Peyer's patch (tissue), 4 donors: ENCODE measurements at regions not wholly inside any gene's neighbourhood (a gene's known extent, or its start where the extent isn't known, plus 50 kb on each side); places are given as distances from the start of the nearest gene placed in this dataset.

Experiments
- DNase-seq, 3 donors: peaks; one replicate each; pipeline ENCODE4 v3.0.0-alpha.2; 2017 to 2019
- H3K27ac ChIP-seq, 4 donors: fragments of 200-600 bp; sonication (generic); one replicate each; pipeline ENCODE4 v1.5.1; 2016 to 2019
- H3K27me3 ChIP-seq, 2 donors: fragments of 200-600 bp; sonication (generic); one replicate each; pipeline ENCODE4 v1.5.1; 2019
- H3K36me3 ChIP-seq, 3 donors: fragments of 200-600 bp; sonication (generic); one replicate each; pipeline ENCODE4 v1.5.1; 2016 to 2019
- H3K4me1 ChIP-seq, 4 donors: fragments of 200-600 bp; sonication (generic); one replicate each; pipeline ENCODE4 v1.5.1; 2016 to 2019
- H3K4me3 ChIP-seq, 4 donors: fragments of 200-600 bp; sonication (generic); 1 replicate in 3 of 4; 2 replicates in 1 of 4; pipeline ENCODE4 v1.5.1; 2016 to 2019; ENCODE audit warnings: mild to moderate bottlenecking in 1 of 4
- H3K9me3 ChIP-seq, 4 donors: fragments of 200-600 bp; sonication (generic); one replicate each; pipeline ENCODE4 v1.5.1; 2016 to 2019; ENCODE audit warnings: mild to moderate bottlenecking in 1 of 4
- POLR2A ChIP-seq, 2 donors: fragments of 450-650 bp; IDR thresholded peaks; one replicate each; pipeline ENCODE4 v1.5.1; 2017; ENCODE audit warnings: antibody characterized with exemption in 2 of 2, mild to moderate bottlenecking in 2 of 2, moderate library complexity in 2 of 2
- TF ChIP-seq, protein P1 (sequence below), 6 experiments: fragments of 450-650 bp in 4 of 6; fragments of 200-600 bp in 2 of 6; sonication (generic) in 1 of 6; IDR thresholded peaks; one replicate each; pipeline ENCODE4 v1.5.1; 2017 to 2019; ENCODE audit warnings: antibody characterized with exemption in 6 of 6, mild to moderate bottlenecking in 3 of 6, moderate library complexity in 1 of 6

- no peak for TF ChIP-seq POLR2A (IDR thresholded peaks at IDR 0.05)
- TF ChIP-seq, protein P1, sequence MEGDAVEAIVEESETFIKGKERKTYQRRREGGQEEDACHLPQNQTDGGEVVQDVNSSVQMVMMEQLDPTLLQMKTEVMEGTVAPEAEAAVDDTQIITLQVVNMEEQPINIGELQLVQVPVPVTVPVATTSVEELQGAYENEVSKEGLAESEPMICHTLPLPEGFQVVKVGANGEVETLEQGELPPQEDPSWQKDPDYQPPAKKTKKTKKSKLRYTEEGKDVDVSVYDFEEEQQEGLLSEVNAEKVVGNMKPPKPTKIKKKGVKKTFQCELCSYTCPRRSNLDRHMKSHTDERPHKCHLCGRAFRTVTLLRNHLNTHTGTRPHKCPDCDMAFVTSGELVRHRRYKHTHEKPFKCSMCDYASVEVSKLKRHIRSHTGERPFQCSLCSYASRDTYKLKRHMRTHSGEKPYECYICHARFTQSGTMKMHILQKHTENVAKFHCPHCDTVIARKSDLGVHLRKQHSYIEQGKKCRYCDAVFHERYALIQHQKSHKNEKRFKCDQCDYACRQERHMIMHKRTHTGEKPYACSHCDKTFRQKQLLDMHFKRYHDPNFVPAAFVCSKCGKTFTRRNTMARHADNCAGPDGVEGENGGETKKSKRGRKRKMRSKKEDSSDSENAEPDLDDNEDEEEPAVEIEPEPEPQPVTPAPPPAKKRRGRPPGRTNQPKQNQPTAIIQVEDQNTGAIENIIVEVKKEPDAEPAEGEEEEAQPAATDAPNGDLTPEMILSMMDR (IDR thresholded peaks at IDR 0.05): peak in 1 of 6 experiments; percentile 3
- Histone ChIP-seq H3K36me3 (no peaks in the 10 kb centered on the region), H3K27ac (peak overlapping the region in 3 of 4 donors; percentile 18 to 83 (median 71)), H3K4me1 (peaks cover 3 to 48% (median 7%) of the 10 kb centered on the region in 4 donors), H3K4me3 (peak overlapping the region in 2 of 4 donors; percentile 66 to 88), H3K27me3 (no peaks in the 10 kb centered on the region), H3K9me3 (no peaks in the 10 kb centered on the region)
- DNase-seq: peak in 2 of 3 donors; percentile 59 to 62
These were observed 142.1 kb downstream of the SEC14L1 start for GRCh38 chr17:77282524-77283515.

DNA sequence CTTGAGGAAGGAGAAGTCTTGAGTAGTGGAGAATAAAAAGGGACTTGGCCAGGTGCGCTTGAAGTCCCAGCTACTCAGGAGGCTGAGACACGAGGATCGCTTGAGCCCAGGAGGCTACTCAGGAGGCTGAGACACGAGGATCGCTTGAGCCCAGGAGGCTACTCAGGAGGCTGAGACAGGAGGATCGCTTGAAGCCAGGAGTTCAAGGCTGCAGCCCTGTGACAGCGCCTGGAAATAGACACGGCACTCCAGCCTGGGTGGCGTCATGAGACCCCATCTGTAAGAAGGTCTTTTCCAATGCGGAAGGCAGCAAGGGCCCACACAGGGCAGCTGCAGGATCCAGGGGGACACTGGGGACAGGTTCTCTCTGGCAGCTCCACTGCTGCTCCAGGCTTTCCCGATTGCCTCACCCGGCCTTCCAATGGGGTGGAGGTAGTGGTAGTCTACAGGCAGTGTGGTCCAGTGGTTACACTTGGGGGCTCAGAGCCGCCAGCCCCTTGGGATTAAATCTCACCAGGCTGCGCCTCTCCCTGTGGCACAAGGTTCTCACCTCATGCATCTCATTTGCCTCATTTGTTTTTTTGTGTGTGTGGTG, 143.4 kb downstream of the SEC14L1 start:
- Histone ChIP-seq H3K27ac (no peak overlapping the region), H3K4me3 (no peak overlapping the region), H3K36me3 (no peaks in the 10 kb centered on the region), H3K4me1 (peaks cover 7 to 54% (median 7%) of the 10 kb centered on the region in 4 donors), H3K27me3 (no peaks in the 10 kb centered on the region), H3K9me3 (no peaks in the 10 kb centered on the region)
- no peak for TF ChIP-seq POLR2A (IDR thresholded peaks at IDR 0.05)
- TF ChIP-seq, protein P1 (IDR thresholded peaks at IDR 0.05): no peak
- no peak for DNase-seq

- H3K36me3 ChIP-seq: no peaks in the 10 kb centered on the region
- TF ChIP-seq POLR2A (IDR thresholded peaks at IDR 0.05): peak; percentile 56 to 77
- TF ChIP-seq, protein P1 (IDR thresholded peaks at IDR 0.05): no peak
- DNase-seq: peak in 2 of 3 donors; percentile 84 to 86
- H3K4me1 ChIP-seq: peaks cover 0 to 46% (median 7%) of the 10 kb centered on the region in 4 donors
- peak overlapping the region in 3 of 4 donors; percentile 84 to 95 (median 91) for H3K27ac ChIP-seq
- no peaks in the 10 kb centered on the region for H3K9me3 ChIP-seq
- H3K4me3 ChIP-seq: peak overlapping the region in 2 of 4 donors; percentile 14 to 15
- H3K27me3 ChIP-seq: no peaks in the 10 kb centered on the region
These were observed 145.0 kb downstream of the SEC14L1 start for GRCh38 chr17:77285594-77286390.

DNA sequence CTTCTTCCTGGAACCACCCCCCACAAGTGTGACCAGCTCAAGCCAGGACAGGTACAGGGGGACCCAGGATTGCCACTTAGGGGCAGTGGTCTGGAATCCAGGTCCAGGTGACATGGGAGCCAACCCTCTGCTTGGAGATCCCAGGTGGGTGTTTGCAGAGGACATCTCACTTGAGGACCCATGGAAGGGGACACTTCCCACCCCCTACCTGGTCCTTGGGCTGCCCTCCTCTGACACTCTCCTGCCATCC, 145.5 kb downstream of the SEC14L1 start:
- no peak for DNase-seq
- Histone ChIP-seq H3K27me3 (no peaks in the 10 kb centered on the region), H3K4me1 (peaks cover 0 to 46% (median 6%) of the 10 kb centered on the region in 4 donors), H3K9me3 (no peaks in the 10 kb centered on the region), H3K4me3 (peak overlapping the region in 1 of 4 donors; percentile 14), H3K36me3 (no peaks in the 10 kb centered on the region), H3K27ac (peak overlapping the region in 3 of 4 donors; percentile 84 to 95 (median 91))
- TF ChIP-seq, protein P1 (IDR thresholded peaks at IDR 0.05): no peak
- no peak for TF ChIP-seq POLR2A (IDR thresholded peaks at IDR 0.05)
